ENCODE measurements at regions not wholly inside any gene's neighbourhood (a gene's known extent, or its start where the extent isn't known, plus 50 kb on each side); places are given as distances from the start of the nearest gene placed in this dataset.

DNA sequence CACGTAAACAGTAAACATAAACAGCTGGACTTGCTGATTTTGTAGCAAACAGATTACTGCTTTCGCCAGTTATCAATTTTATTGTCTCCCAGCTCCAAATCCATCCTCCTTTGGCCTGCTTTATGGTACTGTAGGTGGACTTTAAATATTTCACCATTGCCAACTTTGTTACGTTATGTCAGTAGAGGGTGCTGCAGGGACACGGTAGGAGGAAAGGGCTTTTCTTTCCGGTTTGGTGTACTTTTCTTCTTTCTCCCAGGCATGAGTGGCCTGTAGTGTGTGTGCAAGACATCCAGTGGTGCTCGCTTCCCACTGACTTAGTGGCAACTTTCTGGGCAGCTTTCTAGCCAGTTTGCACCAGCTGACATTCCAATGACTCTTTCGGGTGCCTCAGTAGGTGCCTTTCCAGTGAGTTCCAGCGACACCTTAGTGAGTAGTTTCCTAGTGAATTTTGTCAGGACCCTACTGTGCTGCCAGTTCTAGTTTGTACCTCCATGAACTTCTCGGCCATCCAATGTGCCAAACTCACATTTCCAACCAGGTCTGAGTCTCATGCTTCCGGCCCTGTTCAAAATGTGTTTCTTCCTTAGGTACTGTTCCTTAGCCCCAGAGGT, 267.6 kb upstream of the TENM4 start:
- in situ Hi-C loops (cut with MboI; ENCODE audit: low pct_unique_long_range_greater_than_20kb, low sequenced_read_pairs, unreplicated experiment): loop anchor here (25.0 kb wide), 1 partner anchor 454 kb away; no protein-coding TSS in a partner anchor
- DNase-seq (ENCODE audit: low spot score): peak; percentile 23

DNA sequence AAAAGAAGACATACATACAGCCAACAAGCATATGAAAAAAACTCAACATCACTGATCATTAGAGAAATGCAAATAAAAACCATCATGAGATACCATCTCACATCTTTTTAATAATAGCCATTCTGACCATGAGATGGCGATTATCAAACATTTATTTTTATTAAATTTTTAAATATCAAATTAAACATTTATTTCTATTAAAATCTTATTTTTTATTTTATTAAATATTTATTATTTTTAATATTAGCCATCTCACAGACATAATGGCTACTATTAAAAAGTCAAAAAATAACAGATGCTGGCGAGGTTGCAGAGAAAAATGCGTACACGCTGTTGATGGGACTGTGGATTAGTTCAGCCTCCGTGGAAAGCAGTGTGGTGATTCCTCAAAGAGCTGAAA, 264.8 kb upstream of the TENM4 start:
- in situ Hi-C loops (cut with MboI; ENCODE audit: low pct_unique_long_range_greater_than_20kb, low sequenced_read_pairs, unreplicated experiment): loop anchor here (25.0 kb wide), 1 partner anchor 457 kb away; no protein-coding TSS in a partner anchor
- no peak for DNase-seq (ENCODE audit: low spot score)
- TF ChIP-seq, protein P1, sequence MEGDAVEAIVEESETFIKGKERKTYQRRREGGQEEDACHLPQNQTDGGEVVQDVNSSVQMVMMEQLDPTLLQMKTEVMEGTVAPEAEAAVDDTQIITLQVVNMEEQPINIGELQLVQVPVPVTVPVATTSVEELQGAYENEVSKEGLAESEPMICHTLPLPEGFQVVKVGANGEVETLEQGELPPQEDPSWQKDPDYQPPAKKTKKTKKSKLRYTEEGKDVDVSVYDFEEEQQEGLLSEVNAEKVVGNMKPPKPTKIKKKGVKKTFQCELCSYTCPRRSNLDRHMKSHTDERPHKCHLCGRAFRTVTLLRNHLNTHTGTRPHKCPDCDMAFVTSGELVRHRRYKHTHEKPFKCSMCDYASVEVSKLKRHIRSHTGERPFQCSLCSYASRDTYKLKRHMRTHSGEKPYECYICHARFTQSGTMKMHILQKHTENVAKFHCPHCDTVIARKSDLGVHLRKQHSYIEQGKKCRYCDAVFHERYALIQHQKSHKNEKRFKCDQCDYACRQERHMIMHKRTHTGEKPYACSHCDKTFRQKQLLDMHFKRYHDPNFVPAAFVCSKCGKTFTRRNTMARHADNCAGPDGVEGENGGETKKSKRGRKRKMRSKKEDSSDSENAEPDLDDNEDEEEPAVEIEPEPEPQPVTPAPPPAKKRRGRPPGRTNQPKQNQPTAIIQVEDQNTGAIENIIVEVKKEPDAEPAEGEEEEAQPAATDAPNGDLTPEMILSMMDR (IDR thresholded peaks at IDR 0.05; ENCODE audit: extremely low read depth, insufficient read depth, missing control alignments): no peak

More for the DNA sequence above, 267.6 kb upstream of the TENM4 start:
- TF ChIP-seq, protein P1 (IDR thresholded peaks at IDR 0.05; ENCODE audit: extremely low read depth, insufficient read depth, missing control alignments): peak; percentile 64

DNA sequence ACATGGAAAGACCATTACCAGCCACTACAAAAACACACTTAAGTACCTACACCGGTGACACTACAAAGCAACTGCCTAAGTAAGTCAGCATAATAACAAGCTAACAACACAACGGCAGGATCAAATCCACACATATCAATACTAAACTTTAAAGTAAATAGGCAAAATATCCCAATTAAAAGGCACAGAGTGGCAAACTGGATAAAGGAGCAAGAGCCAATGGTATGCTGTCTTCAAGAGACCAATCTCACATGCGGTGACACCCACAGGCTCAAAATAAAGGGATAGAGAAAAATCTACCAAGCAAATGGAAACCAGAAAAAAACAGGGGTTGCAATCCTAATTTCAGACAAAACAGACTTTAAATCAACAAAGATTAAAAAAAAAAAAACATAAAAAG, 261.5 kb upstream of the TENM4 start:
- DNase-seq (ENCODE audit: low spot score): no peak
- in situ Hi-C loops (cut with MboI; ENCODE audit: low pct_unique_long_range_greater_than_20kb, low sequenced_read_pairs, unreplicated experiment): loop anchor here (25.0 kb wide), 1 partner anchor 460 kb away; no protein-coding TSS in a partner anchor
- TF ChIP-seq, protein P1 (IDR thresholded peaks at IDR 0.05; ENCODE audit: extremely low read depth, insufficient read depth, missing control alignments): no peak

DNA sequence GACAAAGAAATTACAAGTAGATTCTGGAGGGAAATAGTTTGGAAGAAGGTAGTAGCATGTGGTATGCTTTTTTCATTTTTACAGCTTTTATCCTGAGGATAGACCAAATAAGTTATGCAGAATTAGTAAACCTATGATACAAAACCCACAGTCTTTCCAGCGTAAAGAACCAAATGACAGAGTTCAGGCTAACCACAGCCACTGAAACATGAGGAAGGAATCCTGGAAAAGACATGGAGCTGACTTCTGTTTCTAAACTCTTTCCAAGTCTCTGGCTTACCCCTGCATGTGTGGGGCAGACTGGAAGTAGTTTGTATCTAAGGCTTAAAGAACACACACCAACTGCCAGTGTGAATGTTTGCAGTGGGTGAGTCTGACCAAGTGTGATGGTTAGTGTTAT, 258.4 kb upstream of the TENM4 start:
- DNase-seq (ENCODE audit: low spot score): no peak
- in situ Hi-C loops (cut with MboI; ENCODE audit: low pct_unique_long_range_greater_than_20kb, low sequenced_read_pairs, unreplicated experiment): no loop called here
- TF ChIP-seq, protein P1 (IDR thresholded peaks at IDR 0.05; ENCODE audit: extremely low read depth, insufficient read depth, missing control alignments): no peak

DNA sequence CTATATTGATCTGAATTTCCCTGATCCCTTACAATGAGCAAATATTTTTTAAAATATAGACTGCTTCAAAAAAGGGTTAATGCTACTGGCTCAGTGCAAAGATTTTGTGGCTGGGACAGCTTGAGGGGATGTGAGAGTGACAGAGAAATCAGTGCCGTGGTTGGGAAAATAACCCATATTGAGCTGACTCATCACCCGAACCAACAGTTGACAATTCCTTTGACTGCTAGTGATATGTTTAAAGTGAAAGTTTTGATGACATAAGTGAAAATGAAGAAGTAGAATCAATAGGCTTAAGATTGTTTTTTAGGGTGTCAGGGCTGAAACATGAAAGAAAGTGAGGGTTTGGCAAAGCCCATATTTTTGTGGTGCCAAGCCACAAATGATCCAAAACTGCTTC, 257.1 kb upstream of the TENM4 start:
- in situ Hi-C loops (cut with MboI; ENCODE audit: low pct_unique_long_range_greater_than_20kb, low sequenced_read_pairs, unreplicated experiment): no loop called here
- no peak for DNase-seq (ENCODE audit: low spot score)
- TF ChIP-seq, protein P1 (IDR thresholded peaks at IDR 0.05; ENCODE audit: extremely low read depth, insufficient read depth, missing control alignments): no peak

DNA sequence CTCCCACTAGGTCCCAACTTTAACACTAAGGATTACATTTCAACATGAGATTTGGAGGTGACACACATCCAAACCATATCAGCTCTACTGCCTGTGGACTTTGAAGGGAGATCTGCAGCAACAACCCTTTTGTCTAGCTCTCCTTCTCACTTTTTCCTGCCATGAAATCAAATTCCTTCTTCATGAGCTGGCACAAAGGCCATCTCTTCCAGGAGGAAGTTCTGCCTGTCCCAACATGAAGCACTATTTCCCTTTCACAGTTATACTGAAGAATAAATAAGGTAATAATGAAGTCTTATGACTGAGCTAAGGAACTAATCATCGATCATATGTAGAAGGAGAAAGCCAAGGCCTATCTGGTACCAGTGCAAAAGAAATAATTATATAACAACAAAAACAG, 253.5 kb upstream of the TENM4 start:
- in situ Hi-C loops (cut with MboI; ENCODE audit: low pct_unique_long_range_greater_than_20kb, low sequenced_read_pairs, unreplicated experiment): no loop called here
- DNase-seq (ENCODE audit: low spot score): no peak
- TF ChIP-seq, protein P1 (IDR thresholded peaks at IDR 0.05; ENCODE audit: extremely low read depth, insufficient read depth, missing control alignments): no peak

All from GM13977 (cell line).